Right ventricle myocardium superior (tissue), 1 donor: ENCODE measurements at regions not wholly inside any gene's neighbourhood (a gene's known extent, or its start where the extent isn't known, plus 50 kb on each side); places are given as distances from the start of the nearest gene placed in this dataset.
"Not testable (repeated sequence)": the region's sequence is repeated elsewhere in the genome, so short reads cannot be mapped to it uniquely, and the experiment has no call there.

ENCODE experiments used
- ATAC-seq: fragments of 200-7000 bp; cut with Tn5 transposase; one replicate; pipeline ENCODE4 v1.9.1; 2020; ENCODE audit warnings: mild to moderate bottlenecking; ENCODE audit not compliant: poor library complexity
- DNase-seq: peaks from one replicate; pipeline ENCODE4 v3.0.0-alpha.2; 2020
- intact Hi-C: fragments of 100-400 bp; cut with DNase I; formaldehyde crosslinking; loops from one replicate; pipeline ENCODE4 v1.11.2; 2022
- donor health status: DM: no; HTN: yes; CAD: no; lungs with severe emphysema.

DNA sequence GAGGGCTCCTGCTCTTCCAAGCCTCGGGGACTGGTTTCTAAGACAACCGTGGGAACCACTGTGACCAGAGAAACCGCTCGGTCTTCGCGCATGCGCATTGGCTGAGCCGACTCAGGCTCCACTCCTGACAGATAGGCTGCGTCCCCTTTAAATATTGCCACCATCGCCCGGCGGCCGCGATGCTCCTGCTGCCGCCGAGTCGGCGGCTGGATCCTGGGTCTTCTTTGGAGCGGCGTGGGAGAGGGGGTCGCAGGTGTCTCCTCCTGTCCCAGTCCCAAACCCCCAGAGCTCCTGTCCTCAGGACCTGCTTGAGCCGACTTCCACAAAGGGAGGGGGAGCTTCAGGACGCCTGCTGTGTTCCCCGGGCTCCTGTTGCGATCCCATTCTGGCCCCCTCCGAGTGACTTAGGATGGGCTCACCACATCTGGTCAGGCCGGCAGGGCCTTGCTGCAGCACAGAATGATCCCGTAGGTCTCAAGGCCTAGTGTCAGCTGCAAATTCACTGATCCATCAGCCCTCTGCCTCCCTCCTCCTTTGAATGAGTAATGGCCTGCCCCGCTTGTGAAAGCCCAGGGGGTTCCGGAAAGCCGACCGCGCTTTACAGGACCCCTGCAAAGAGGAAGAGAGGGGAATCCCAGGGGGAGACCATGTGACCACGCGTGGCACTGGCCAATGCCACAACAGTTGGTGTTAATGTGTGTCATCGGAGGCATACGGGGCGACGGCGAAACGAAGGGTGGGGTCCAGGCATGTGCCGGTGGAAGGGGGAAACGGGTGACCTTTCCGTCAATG, 683.2 kb upstream of the TPTE start:
- intact Hi-C loops, result no loop called here
- DNase-seq (no peak), ATAC-seq (no peak)

GRCh38 chr21:9838738-9839642, 682.4 kb upstream of the TPTE start:
- ATAC-seq (no peak), DNase-seq (peak; percentile 50)
- intact Hi-C loops, result no loop called here

DNA sequence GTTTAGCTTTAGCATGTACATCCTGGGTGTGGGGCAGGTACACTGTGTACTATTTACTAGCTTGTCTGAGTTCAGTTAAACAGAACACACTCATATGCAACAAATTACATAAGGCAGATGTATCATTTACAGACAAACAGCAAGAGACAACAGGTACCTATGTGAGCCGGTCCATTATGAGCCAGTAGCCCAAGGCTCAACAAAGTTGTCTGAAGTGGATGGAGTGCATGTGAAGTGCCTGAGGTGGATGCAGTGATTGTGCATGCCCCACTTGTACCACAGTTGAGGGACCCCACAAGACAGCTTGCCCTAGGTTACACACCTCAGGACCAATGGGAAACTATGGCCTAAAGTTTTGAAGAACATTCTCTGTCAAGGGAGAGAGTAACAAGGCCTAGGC, 677.3 kb upstream of the TPTE start:
- DNase-seq, intact Hi-C loops, ATAC-seq: not testable (repeated sequence)

GRCh38 chr21:9847511-9847910, 673.9 kb upstream of the TPTE start:
- ATAC-seq, intact Hi-C loops, DNase-seq: not testable (repeated sequence)

DNA sequence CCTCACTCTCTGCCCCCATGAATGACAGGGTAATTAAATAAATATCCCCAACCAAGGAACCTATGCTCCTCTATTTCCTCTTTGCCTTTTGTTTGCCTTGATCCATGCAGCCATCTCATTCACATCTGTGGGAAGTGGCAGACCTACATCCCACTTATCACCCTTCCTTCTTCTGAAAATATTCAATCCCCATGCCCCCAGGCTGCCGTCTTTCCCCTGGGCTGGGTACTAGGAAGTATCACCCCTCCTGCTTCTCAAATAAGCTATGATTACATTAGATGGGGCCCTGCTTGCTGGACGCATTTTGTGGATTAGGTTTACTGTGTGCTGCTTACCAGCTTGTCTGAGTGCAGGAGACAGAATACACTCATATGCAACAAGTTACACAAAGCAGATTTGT, 670.2 kb upstream of the TPTE start:
- DNase-seq, ATAC-seq, intact Hi-C loops: not testable (repeated sequence)

GRCh38 chr21:9851695-9852094, 669.7 kb upstream of the TPTE start:
- intact Hi-C loops, ATAC-seq, DNase-seq: not testable (repeated sequence)

DNA sequence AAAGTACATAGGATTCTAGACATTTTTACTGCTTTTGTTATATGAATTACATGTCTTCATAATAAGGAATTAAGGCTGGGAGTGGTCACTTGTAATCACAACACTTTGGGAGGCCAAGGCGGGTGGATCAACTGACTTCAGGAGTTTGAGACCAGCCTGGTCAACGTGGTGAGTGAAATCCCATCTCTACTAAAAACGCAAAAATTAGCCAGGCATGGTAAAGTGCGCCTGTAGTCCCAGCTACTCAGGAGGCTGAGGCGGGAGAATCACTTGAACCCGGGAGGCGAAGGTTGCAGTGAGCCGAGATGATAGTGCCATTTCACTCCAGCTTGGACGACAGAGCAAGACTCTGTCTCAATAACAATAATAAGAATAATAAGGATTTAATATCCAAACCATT, 663.8 kb upstream of the TPTE start:
- DNase-seq, ATAC-seq, intact Hi-C loops: not testable (repeated sequence)

- DNase-seq, intact Hi-C loops, ATAC-seq: not testable (repeated sequence)
Measured at GRCh38 chr21:9859865-9860264, 661.5 kb upstream of the TPTE start.

GRCh38 chr21:9862456-9862855, 658.9 kb upstream of the TPTE start:
- DNase-seq, ATAC-seq, intact Hi-C loops: not testable (repeated sequence)

DNA sequence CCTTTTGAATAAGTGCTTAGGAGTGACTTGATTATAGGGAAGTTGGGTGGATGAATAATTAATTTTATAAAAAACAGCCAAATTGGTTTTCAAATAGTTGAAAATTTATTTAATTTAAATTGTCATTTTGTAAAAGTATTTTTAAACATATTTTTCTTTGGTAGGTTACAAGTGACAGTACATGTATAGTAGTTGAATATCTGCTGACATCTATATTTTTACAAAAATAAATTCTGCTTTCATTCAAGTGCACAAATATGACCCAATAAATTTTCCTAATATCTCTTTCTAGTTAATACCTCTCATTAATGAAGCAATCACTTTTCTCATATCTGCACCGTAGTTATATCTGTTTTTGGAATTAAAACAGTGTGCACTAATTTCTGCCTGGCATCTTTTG, 653.6 kb upstream of the TPTE start:
- ATAC-seq, intact Hi-C loops, DNase-seq: not testable (repeated sequence)

DNA sequence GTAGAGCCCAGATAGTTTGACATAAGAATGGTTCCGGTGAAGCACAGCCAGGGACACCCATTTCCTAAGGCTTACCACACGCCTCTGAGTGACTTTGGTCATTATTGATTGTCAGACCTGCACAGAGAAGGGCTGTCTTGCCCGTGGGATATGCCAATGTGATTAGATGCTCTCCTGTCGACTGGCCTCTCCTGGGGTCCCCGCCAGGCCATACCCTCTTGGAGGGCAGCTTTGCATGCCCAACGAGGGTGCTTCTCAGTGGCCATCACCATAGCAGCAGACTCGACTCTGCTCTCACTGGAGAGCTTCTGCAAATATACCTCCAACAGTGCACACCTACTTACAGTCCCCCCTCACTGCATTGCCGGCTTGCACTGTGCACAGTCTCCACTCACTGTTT, 648.3 kb upstream of the TPTE start:
- ATAC-seq, intact Hi-C loops, DNase-seq: not testable (repeated sequence)

GRCh38 chr21:9874136-9874535, 647.2 kb upstream of the TPTE start:
- DNase-seq, intact Hi-C loops, ATAC-seq: not testable (repeated sequence)

DNA sequence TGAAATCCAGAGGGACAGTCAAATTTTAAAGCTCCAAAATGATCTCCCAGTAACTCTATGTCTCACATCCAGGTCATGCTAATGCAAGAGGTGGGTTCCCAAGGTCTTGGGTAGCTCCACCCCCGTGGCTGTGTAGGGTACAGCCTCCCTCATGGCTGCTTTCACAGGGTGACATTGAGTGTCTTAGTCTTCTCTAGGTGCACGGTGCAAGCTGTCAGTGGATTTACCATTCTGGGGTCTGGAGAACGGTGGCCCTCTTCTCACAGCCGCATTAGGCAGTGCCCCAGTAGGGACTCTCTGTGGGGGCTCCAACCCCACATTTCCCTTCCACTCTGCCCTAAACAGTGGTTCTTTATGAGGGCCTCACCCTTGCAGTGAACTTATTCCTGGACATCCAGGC, 640.0 kb upstream of the TPTE start:
- DNase-seq, ATAC-seq, intact Hi-C loops: not testable (repeated sequence)

- ATAC-seq, intact Hi-C loops, DNase-seq: not testable (repeated sequence)
Measured at GRCh38 chr21:9883047-9883446, 638.3 kb upstream of the TPTE start.

- intact Hi-C loops, DNase-seq, ATAC-seq: not testable (repeated sequence)
Measured at GRCh38 chr21:9883571-9884282, 637.7 kb upstream of the TPTE start.

DNA sequence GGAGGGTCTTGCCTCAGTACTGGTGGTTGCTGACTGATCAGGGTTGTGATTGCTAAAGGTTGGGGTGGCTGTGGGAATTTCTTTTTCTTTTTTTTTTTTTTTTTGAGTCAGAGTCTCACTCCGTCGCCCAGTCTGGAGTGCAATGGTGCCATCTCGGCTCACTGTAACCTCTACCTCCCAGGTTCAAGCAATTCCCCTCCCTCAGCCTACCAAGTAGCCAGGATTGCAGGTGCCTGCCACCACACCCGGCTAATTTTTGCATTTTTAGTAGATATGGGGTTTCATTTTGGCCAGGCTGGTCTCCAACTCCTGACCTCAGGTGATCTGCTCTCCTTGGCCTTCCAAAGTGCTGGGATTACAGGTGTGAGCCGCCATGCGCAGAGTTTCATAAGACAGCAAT, 632.9 kb upstream of the TPTE start:
- intact Hi-C loops, ATAC-seq, DNase-seq: not testable (repeated sequence)

- intact Hi-C loops, DNase-seq, ATAC-seq: not testable (repeated sequence)
Measured at GRCh38 chr21:9903579-9903978, 617.8 kb upstream of the TPTE start.

DNA sequence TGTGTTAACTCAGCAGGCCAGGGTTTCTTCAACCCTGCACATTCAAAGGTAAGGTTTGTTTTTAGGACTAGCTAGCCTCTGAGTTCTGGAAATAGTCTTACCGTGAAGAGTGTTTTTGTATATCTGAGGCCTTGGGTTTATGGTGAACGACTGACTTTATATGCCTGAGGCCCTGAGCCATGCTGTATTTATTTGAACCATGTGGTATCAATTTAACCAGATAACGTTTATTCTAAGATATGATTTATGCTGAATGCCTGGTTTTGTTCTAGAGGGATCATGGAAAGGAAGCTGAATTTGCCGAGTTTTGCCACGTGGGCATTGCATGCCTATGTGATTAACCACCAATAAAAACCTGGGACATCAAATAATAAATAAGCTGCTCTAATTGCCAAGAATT, 607.2 kb upstream of the TPTE start:
- intact Hi-C loops, ATAC-seq, DNase-seq: not testable (repeated sequence)

DNA sequence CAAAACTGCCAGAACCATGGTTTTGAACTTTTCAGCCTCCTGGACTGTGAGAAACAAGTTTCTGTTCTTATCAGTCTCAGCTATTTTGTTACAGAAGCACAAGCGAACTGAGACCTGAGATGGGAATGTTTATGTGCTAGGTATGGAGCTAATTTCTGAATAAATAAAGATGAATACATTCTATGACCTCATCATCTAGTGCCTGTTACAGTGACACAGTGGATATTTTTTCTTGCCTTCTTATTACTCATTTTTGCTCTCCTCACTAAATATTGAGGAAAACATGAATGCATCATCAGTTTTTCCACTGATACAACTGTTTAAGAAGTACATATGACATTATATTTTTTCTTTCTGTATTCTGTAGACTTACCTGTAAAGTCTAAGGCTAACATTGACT, 601.9 kb upstream of the TPTE start:
- DNase-seq, ATAC-seq, intact Hi-C loops: not testable (repeated sequence)
